GM20000 (cell line): ENCODE measurements at regions not wholly inside any gene's neighbourhood (a gene's known extent, or its start where the extent isn't known, plus 50 kb on each side); places are given as distances from the start of the nearest gene placed in this dataset.

ENCODE experiments used
- DNase-seq: peaks from one replicate; pipeline ENCODE4 v3.0.0; 2012; ENCODE audit warnings: low spot score
- CTCF ChIP-seq: IDR thresholded peaks from 2 replicates; pipeline ENCODE4 v1.5.1; 2012; ENCODE audit warnings: mild to moderate bottlenecking, control low read depth; ENCODE audit errors: extremely low read depth, missing control alignments

- TF ChIP-seq CTCF: no peak
- DNase-seq: no peak
Observed at GRCh38 chr17:70295329-70295728, 126.0 kb downstream of the KCNJ2 start.

GRCh38 chr17:70295731-70296130 lies 126.4 kb downstream of the KCNJ2 start:
- no peak for DNase-seq
- no peak for TF ChIP-seq CTCF

- no peak for DNase-seq
- TF ChIP-seq CTCF: no peak
Observed at GRCh38 chr17:70296456-70296855, 127.1 kb downstream of the KCNJ2 start.

- no peak for TF ChIP-seq CTCF
- no peak for DNase-seq
Observed at GRCh38 chr17:70297397-70297796, 128.1 kb downstream of the KCNJ2 start.

GRCh38 chr17:70298929-70299531 lies 129.7 kb downstream of the KCNJ2 start:
- peak; percentile 21 for DNase-seq
- TF ChIP-seq CTCF: no peak

GRCh38 chr17:70307430-70308225 lies 138.3 kb downstream of the KCNJ2 start:
- no peak for TF ChIP-seq CTCF
- no peak for DNase-seq

GRCh38 chr17:70308618-70309017 lies 139.3 kb downstream of the KCNJ2 start:
- TF ChIP-seq CTCF: no peak
- DNase-seq: peak; percentile 12
